HG03159 (cell line): ENCODE measurements at regions not wholly inside any gene's neighbourhood (a gene's known extent, or its start where the extent isn't known, plus 50 kb on each side); places are given as distances from the start of the nearest gene placed in this dataset.

Experiments used
- ATAC-seq: cut with Tn5 transposase; IDR thresholded peaks from one replicate; pipeline ENCODE4 v1.9.1; 2021; ENCODE audit warnings: mild to moderate bottlenecking, moderate library complexity; ENCODE audit not compliant: unreplicated experiment

DNA sequence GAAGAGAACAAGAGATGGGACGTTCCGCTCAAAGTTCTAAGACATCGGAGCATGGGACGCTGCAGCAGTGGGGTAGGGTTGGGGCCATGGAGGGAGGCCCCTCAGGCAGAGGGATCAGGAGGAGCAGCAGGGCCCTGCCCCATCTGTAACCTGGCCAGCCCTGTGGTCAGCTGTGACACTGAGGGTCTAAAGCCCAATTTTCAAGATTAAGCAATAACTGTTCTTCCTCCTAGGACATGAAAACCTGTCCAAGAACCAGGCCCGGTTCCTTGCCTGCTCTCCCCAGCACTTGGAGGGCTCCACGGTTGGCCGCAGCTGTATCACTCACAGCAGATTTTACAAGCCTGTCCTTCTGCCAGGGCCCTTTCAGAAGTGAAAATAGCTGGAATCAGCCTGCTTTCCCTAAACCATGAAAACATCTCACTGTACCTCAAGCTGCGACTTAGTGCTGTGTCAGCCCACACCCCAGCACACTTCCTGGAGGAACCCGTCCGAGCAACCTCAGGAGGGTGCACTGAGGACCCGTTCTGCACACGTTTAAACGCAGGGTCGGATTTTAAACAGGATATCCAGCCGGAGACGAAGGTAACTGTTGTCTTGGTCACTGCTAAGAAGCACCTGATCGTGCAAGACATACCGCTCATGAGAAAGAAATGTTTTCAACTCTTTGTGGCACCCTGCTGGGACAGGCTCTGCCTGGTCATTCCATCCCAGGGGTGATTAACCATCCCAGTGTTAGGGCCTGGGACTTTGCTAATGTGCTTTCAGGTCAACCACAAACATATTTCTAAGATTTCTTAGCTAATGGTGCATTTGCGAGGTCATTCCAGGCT lies 201.9 kb upstream of the DIO3 start:
- ATAC-seq, result no peak

DNA sequence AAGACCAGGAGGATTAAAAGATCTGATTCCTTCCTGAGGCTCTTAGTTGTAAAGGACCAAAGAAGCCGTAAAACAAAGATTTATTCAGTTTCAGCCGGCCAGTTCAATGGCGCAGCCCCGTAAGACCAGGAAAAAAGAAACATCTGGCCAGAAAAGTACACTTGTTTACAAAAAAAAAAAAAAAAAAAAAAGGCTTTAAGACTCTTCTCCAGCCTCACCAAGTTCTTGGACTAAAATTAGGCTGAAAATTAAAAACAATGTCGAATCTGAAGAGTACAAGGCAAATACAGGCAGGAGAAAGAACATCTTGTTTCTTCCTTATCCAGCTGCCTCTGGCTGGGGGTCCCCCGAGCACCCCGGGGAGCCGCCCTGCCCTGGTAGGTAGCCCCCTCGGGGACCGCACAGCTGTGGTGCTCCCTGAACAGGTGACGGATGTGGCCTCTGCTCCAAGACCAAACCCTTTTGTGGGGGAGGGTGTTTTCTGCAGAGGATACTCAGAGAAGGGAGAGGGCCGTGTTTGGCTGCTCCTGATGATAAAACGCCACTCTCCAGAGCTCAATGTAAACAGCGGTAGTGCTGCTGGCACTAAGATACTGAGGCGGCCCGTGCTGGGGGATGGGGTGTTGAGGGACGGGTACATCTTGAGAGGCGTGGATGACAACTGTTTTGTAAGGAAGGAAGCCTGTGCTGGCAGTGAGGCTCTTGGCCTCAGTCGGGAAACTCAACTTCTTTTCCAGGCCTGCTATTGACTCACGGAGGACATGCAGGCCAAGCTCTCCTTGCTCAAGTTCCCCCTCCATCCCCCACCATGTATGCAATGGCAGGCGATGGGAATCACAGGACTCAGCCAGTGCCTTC lies 201.0 kb upstream of the DIO3 start:
- no peak for ATAC-seq

DNA sequence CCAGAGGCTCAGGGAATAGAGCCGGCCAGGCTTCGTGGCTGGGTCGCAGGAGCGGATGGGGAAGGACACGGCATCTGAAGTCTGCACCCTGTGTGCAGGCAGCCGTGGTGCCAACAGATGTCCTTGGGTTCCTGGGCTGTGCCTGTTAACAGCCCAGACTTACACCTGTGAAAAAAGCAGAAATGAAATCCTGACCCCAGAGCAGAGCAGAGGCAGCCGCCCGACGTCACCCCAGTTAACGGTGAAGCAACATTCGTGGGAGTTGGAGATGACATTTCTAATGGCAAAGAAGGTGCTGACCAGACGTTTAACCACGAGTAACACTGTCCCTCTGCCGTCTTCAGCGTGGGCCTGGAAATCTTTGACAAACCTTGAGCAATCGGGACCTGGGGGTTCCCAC lies 200.3 kb upstream of the DIO3 start:
- ATAC-seq, result no peak

DNA sequence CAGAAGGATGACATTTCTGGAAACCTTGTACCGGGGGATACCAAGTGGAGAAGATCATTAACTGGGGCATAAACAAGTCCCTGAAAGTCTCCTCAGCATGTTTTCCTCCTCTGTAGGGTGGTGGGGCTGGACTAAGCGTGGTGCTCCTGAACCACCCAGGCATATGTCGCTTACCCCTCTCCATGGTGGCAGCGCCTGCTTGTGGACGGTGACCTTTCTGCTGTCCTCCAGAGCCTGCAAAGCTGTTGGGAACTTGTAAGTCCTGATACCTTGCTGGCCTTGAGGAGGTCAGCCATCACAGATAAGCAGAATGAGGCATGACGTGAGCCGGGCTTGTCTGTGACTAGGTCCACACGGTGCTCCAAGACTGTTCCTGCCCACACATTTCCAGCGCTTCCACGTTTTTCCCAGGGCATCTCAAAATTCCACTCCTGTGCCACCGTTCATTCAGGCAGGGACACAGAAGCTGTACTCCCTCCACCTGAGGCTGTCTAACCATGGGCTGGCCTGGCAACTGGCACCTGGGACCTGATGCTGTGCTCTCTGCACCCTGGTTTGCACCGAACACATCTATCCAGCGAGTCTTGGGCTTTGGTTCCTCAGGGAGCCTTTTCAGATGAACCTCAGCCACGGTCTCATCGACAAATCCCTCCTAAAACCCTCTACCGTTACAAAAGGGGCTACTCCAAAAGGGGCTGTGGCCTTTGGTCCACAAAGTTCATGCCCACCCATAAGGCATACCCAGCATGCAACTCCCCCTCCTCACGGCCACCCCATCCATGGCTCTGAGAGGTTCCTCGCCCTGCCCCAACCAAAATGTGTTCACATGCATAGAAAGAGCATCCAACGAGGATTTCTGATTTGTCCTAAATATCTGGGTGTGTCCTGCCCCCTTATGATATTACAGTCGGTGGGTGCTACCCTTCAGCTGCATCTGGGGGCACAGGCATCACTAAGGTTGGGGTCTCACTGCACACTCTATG lies 199.6 kb upstream of the DIO3 start:
- no peak for ATAC-seq

DNA sequence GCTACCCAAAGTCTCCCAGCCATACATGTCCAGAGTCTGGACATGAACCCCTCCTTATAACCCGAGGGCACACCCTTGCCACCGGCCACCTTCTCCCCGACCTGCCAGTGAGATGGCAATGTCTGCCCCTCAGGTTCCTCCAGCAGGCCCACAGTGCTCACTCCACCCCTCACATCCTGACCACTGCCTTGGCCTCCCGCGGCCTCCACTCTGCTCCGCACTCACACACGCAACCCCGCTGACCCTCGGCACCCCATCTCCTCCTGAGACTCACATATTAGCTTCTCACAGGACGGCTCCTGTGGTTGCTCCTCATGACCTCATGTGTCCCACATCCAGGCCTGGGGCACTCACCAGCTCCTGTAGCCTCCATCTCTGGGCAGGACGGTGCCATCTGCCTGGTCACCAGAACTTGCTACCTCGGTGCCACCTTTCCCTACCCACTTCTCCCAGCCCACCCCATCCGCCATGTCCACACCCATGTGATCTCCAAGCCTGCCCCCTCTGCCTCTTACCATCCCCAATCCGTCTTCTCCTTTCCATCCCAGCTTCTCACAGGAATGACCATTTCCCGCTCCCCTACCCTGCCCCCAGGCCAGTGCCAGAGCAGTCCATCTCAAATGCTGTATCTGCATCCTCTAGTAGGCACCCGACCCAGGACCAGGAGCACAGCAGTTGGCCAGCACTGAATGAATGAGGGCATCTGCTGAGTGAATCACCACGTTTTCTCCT lies 198.6 kb upstream of the DIO3 start:
- no peak for ATAC-seq

DNA sequence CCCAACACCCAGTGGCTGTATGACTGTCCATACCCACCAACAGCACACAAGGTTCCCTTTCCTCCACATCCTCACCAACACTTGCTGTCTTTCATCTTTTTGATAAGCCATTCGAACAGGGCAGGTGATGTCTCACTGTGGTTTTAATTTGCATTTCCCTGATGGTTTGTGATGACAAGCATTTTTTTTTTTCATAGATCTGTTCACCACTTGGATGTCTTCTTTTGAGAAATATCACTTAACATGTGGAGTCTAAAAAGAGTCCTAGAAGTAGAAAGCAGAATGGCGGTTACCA lies 198.1 kb upstream of the DIO3 start:
- no peak for ATAC-seq

DNA sequence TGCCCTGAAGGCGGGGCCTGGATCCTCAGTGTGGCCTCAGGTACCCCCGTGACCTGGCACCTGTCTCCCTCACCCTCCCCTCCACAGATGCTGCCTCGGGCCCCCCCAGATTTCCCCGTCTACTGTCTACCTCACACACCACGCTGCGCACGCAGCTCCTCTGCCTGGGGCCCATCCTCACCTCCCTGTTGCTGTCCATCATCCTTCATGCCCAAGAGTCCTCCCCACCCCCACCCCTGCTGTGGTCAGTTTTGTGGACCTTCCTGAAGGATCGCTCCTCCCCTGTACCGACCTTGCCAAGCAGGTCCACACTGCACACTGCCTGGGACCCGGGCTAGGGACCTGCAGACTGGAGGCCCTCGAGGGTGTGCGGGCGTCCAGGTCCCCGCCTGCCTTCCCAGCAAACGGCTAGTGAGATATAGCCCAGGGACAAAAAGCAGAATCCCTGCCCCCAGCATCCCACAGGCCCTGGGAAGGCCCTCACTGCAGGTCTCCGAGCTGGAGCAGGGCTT lies 197.4 kb upstream of the DIO3 start:
- ATAC-seq, result no peak

DNA sequence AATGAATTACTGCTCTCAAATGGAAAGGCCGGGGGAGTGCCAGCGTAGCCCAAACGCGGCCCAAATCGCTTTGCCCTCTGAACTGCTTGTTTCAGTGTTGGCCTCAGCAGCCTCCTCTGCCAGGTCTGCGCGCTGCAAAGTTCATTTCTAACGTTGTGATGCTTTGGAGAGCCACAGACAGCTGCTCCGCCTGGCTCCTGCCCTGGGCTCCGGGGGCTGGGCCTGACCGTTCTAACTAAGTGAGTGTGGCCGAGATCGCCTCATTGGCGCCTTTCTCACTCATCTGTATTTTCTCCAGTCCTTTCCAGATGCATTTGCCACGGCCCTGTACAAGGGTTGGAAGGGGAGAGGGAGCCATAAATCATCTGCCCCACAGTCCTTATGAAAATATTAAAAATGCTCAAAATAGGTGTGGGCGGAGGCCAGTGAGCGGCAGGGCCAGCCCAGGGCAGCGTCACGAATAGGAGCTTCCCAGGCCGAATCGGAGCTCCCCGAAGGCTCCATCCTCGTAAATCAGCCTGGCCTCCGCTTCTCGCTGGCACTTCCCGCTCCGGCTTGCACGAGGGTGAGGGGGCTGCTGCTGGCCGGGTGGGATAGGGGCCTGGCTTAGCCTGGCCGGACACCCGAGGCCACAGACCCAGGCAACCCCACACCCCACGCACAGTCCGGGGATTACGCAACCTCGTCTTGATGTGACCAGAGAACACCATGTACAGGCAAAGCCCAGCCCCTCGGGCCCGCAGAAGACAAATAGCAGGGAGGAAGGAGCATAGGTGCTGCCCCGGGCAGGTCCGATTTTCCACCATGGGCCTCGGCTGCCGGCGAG lies 196.6 kb upstream of the DIO3 start:
- ATAC-seq, result no peak

DNA sequence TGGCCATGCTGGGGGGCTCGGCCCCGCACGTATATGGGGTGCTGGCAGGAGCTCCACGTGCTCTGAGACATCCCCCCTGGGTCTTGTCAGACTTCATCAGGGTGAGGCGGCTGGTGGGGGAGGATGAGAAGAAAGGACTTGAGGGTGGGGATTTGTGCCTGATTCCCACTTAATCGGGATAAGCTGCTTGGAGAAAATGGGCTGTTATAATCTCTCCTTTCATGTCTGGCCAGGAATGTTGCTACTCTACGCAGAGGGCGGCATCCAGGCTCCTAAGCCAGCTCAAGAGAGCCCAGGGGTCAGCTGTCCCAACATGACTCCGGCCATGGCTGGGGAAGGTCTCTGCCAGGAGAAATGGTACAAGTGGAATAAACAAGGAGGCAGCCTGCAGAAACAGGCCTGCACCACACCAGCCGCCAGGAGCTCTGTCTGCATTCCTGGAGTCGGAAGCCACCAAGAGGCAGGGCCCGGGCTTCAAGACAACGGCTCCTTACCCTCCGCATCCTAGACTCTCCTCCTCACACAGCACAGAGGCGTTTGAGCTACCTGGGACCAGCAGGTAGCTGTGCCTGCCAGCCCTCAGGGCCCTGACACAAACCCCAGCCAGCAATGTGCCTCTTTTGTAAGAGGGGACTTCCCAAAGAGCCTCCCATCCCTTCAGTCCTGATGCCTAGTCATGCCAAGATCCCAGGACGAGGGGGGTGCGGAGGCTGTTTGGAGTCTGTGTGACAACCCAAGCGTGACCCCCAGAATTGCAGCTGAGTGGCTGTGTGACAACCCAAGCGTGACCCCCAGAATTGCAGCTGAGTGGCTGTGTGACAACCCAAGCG lies 195.8 kb upstream of the DIO3 start:
- no peak for ATAC-seq

DNA sequence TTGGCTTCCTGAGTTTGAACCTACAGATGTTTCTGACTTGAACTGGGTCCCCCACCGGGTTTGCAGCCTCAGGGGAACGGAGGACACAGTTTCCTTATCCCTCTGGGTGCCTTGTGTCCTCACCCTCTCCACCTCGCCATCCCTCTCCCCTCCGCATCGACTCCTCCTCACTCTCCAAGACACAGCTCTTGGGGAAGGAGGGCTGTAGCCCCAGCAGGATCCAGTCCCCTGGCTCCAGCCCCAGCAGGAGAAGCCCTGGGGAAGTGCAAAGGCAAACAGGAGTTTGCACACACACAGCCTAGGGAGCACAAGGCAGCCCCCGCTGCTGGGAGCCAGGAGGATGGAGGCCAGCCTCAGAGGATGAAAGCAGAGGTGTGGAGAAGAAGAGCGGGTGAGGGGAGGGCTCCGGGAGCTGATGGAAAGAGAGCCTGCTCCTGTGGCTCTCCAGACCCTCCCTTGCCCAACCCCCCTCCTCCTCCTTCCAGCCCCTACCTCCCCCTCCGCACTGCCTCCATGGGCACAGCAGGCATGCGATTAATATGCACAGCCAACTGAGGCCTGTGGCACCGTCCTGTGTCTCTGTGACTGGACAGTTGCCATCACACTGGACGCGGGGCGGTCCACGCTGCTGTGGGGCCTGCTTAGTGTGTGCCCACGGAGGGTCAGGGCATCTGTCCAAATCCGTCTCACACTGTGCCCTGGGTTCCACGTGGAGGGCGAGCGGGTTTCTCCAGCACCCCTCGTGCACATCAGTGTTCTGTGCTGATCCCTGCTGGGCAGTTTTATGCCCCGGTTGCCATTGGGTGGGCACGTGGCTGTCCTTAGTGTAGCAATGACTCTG lies 193.7 kb upstream of the DIO3 start:
- no peak for ATAC-seq

DNA sequence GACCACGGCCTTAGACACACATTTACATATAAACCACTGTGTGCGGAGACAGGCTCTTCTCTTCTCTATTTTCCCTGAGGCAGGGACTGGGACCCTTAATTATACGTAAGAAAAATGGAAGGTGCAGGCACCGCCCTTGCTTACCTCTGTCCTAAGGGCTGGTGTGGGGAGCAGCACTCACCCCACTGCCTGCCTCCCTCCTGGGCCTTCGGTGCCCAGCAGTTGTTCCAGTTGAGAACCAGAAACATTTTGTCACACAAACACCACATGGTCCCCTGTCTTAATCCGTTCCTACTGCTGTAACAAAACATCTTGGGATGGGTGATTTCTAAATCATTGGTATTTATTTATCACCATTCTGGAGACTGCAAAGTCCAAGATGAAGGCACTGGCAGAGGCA lies 192.7 kb upstream of the DIO3 start:
- ATAC-seq, result no peak

DNA sequence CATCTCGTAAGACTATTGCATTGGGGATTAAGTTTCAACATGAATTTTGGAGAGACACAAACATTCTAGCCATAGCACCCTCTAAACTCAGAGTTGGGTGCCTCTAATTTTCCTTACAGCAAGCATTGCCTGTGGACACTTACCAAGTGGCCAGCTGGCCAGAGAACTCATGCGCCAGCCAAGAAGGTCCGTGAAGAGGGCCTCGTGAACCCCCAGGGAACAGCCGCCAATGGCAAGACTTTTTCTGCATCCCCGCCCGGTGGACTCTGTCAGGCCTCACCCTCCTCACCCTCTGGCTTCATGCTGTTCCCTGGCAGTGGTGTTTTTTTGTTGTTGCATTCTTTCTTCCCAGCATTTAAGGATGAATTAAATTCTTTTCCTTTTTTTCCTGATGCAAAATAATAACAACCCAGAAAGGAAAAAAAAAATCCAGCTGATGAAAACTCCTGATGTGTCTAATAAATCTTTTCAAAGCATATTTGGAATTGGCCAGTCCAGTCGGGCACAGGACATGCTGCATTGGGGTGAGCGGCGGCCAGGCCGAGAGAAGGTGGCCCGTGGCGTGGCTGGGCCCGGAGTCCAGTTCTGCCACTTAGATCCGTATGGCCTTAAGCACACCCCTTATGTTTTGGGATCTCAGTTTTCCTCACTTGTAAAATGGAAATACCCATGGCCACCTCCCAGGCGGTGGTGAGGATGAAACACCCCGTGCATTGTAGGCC lies 191.9 kb upstream of the DIO3 start:
- ATAC-seq, result no peak

DNA sequence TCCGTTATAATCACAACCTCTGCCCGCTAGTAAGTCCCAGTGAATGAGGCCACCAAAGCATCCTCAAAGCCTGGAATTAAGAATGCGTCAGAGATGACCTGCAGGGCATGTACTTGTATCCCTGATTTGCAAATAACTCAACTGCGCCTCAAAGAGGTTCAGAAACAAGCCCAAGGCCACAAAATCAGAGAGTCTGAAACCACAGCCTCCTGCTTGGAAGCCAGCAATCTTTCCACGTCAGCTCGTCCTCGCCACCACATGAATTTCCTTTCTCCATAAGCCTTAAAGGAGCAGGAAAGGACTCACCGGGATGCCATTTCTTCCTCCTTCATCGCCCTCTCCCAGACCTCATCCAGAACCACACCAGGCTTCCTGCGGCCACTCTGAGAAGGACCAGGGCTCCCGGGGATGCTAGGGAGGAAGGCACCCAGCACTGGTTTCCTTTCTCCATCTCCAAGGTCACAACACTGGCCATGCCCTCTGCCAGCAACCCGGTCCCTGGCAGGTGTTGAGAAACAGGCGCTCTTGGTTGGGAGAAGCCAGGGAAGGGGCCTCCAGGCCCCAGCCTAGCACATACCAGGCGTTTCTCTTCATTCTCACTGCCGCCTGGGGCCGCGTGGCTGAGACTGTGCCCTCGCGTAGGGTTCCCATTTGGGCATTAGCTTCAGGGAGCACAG lies 191.2 kb upstream of the DIO3 start:
- ATAC-seq, result no peak

DNA sequence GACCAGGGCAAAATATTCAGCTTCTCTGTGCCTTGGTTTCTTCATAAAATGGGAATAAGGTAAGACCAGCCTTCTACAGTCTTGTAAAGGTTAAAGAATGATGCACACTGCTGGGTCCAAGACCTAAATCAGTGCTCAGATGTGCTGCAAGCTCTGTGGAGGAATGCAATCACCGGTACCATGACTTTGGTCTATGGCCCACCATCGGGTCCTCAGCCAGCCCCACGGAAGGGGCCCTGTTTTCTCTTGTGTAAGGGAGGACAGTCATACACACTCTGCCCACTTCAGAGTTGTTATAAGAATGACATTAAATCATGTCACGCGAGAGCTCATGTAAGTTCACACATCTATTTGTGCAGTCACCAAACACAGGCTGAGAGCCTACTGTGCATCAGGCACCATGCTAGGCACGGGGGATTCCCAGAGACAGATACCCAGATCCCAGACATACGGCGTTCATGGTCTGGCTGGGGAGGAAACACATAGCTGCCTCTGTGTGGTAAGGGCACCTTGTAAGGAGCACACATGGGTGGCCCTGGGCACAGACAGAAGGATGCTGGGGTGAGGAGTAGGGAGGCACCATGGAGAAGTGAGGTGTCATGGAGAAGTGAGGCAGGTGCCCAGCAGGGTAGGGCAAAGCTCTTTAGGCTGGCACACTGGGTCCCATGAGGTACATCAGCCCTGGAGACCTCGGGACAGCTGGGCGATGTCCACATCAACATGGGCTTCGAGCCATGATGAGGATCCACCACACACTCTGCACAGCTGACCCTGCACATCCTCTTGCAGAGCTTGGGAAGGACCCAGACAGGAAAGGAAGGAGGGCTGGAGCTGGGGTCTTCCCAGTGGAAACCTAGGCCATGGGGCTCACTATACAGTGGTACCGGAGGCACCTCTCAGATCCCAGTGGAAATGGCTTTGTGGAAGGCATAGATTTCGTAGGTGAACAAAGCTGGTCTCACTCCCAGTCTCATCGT lies 190.4 kb upstream of the DIO3 start:
- no peak for ATAC-seq
